Activated CD8-positive, alpha-beta memory T cell treated with anti-CD3 and anti-CD28 coated beads, Interleukin-2, amount 50 U/mL, for 1 hour (primary cell): ENCODE measurements at regions not wholly inside any gene's neighbourhood (a gene's known extent, or its start where the extent isn't known, plus 50 kb on each side); places are given as distances from the start of the nearest gene placed in this dataset.
"Not testable (repeated sequence)": the region's sequence is repeated elsewhere in the genome, so short reads cannot be mapped to it uniquely, and the experiment has no call there.

Source experiments
- DNase-seq: peaks from one replicate; pipeline ENCODE4 v3.0.0-alpha.2; 2020; ENCODE audit errors: extremely low read depth

GRCh38 chr13:103671547-103671946 is 605.3 kb upstream of the SLC10A2 start:
- no peak for DNase-seq

GRCh38 chr13:103663996-103664395 is 597.8 kb upstream of the SLC10A2 start:
- no peak for DNase-seq

GRCh38 chr13:103656311-103656710 is 590.1 kb upstream of the SLC10A2 start:
- DNase-seq, result no peak

- DNase-seq, result no peak
Observed at GRCh38 chr13:103640606-103641005, 574.4 kb upstream of the SLC10A2 start.

GRCh38 chr13:103639326-103639725 is 573.1 kb upstream of the SLC10A2 start:
- DNase-seq, result no peak

- DNase-seq, result no peak
Observed at GRCh38 chr13:103638706-103639105, 572.5 kb upstream of the SLC10A2 start.

- no peak for DNase-seq
Observed at GRCh38 chr13:103634066-103634465, 567.8 kb upstream of the SLC10A2 start.

- no peak for DNase-seq
Observed at GRCh38 chr13:103625194-103625593, 559.0 kb upstream of the SLC10A2 start.

- no peak for DNase-seq
Observed at GRCh38 chr13:103618151-103618550, 551.9 kb upstream of the SLC10A2 start.

- no peak for DNase-seq
Observed at GRCh38 chr13:103615771-103616170, 549.6 kb upstream of the SLC10A2 start.

- DNase-seq, result no peak
Observed at GRCh38 chr13:103614761-103615160, 548.5 kb upstream of the SLC10A2 start.

GRCh38 chr13:103607995-103608394 is 541.8 kb upstream of the SLC10A2 start:
- no peak for DNase-seq

- DNase-seq, result no peak
Observed at GRCh38 chr13:103605546-103606326, 539.5 kb upstream of the SLC10A2 start.

GRCh38 chr13:103599870-103600269 is 533.7 kb upstream of the SLC10A2 start:
- not testable (repeated sequence) for DNase-seq

GRCh38 chr13:103598671-103599070 is 532.5 kb upstream of the SLC10A2 start:
- DNase-seq, result no peak

GRCh38 chr13:103573446-103573845 is 507.2 kb upstream of the SLC10A2 start:
- DNase-seq, result no peak

GRCh38 chr13:103568314-103568713 is 502.1 kb upstream of the SLC10A2 start:
- DNase-seq, result no peak

- no peak for DNase-seq
Observed at GRCh38 chr13:103557878-103558277, 491.7 kb upstream of the SLC10A2 start.

GRCh38 chr13:103556681-103557080 is 490.5 kb upstream of the SLC10A2 start:
- DNase-seq, result no peak

GRCh38 chr13:103547914-103548313 is 481.7 kb upstream of the SLC10A2 start:
- DNase-seq, result no peak

GRCh38 chr13:103546271-103546670 is 480.1 kb upstream of the SLC10A2 start:
- no peak for DNase-seq

GRCh38 chr13:103542648-103543047 is 476.4 kb upstream of the SLC10A2 start:
- DNase-seq, result no peak

- DNase-seq, result no peak
Observed at GRCh38 chr13:103540382-103540765, 474.2 kb upstream of the SLC10A2 start.
